PC-9 (cell line): ENCODE measurements at regions not wholly inside any gene's neighbourhood (a gene's known extent, or its start where the extent isn't known, plus 50 kb on each side); places are given as distances from the start of the nearest gene placed in this dataset.

Experiments used
- BruUV-seq: library from RNA; stranded (reverse); fragments of 400-500 nt; replicated peaks from 2 replicates; lab custom pipeline; 2021; lab: Mats Ljungman, UMichigan
- CTCF ChIA-PET: fragments of 300-600 bp; sonication (Branson Sonifier 250); formaldehyde crosslinking; loops from one replicate; lab custom pipeline; 2022; ENCODE audit warnings: antibody characterized with exemption; lab: Charles Lee
- POLR2A ChIA-PET: fragments of 300-600 bp; sonication (Branson Sonifier 250); formaldehyde crosslinking; loops from one replicate; lab custom pipeline; 2022; ENCODE audit warnings: antibody characterized with exemption; ENCODE audit not compliant: unreplicated experiment; lab: Charles Lee
- DNase-seq, 2 experiments: peaks; one replicate each; pipeline versions ENCODE4 v3.0.0 to v3.0.0-alpha.2; 2015 to 2022; ENCODE audit warnings: mixed read lengths in 1 of 2
- H2AFZ ChIP-seq: fragments of 200-600 bp; sonication (generic); 2 replicates; pipeline ENCODE4 v1.8.1; 2017; ENCODE audit warnings: antibody characterized with exemption
- H3F3A ChIP-seq: fragments of 200-600 bp; sonication (generic); 2 replicates; pipeline ENCODE4 v1.8.1; 2017; ENCODE audit warnings: antibody characterized with exemption, mild to moderate bottlenecking, low read depth; ENCODE audit not compliant: insufficient read depth
- H3K27ac ChIP-seq: fragments of 200-600 bp; sonication (generic); 2 replicates; pipeline ENCODE4 v1.6.1; 2016; ENCODE audit warnings: mixed run types
- H3K27me3 ChIP-seq: fragments of 200-600 bp; sonication (generic); 2 replicates; pipeline ENCODE4 v1.6.1; 2016; ENCODE audit warnings: low read depth, mixed run types; ENCODE audit not compliant: insufficient read depth
- H3K36me3 ChIP-seq: fragments of 200-600 bp; sonication (generic); 2 replicates; pipeline ENCODE4 v1.6.1; 2016; ENCODE audit warnings: low read depth, mixed run types
- H3K4me1 ChIP-seq: fragments of 200-600 bp; sonication (generic); replicated peaks from 2 replicates; pipeline ENCODE4 v1.6.1; 2016; ENCODE audit warnings: mixed run types; ENCODE audit not compliant: insufficient read depth
- H3K4me2 ChIP-seq: fragments of 200-600 bp; sonication (generic); 2 replicates; pipeline ENCODE4 v1.6.1; 2017; ENCODE audit warnings: mixed run types
- H3K4me3 ChIP-seq: fragments of 200-600 bp; sonication (generic); 2 replicates; pipeline ENCODE4 v1.6.1; 2016; ENCODE audit warnings: mixed run types
- H3K79me2 ChIP-seq: fragments of 200-600 bp; sonication (generic); 2 replicates; pipeline ENCODE4 v1.6.1; 2017; ENCODE audit warnings: low read depth, mixed run types
- H3K9me2 ChIP-seq: fragments of 200-600 bp; sonication (generic); 2 replicates; pipeline ENCODE4 v1.8.1; 2017; ENCODE audit warnings: mild to moderate bottlenecking; ENCODE audit not compliant: insufficient read depth
- H3K9me3 ChIP-seq: fragments of 200-600 bp; sonication (generic); 2 replicates; pipeline ENCODE4 v1.8.1; 2016; ENCODE audit warnings: low read depth; ENCODE audit not compliant: insufficient read depth
- H4K20me1 ChIP-seq: fragments of 200-600 bp; sonication (generic); 2 replicates; pipeline ENCODE4 v1.8.1; 2017; ENCODE audit not compliant: insufficient read depth
- EZH2 ChIP-seq: fragments of 200-600 bp; sonication (generic); IDR thresholded peaks from 2 replicates; pipeline ENCODE4 v1.8.0; 2017; ENCODE audit warnings: antibody characterized with exemption, low read depth
- intact Hi-C: fragments of 100-400 bp; cut with micrococcal nuclease; formaldehyde crosslinking; loops from one replicate; pipeline ENCODE4 v1.10.0; 2022; ENCODE audit not compliant: unreplicated experiment
- TF ChIP-seq, protein P1 (sequence below): fragments of 200-600 bp; sonication (generic); conservative IDR thresholded peaks from 2 replicates; pipeline ENCODE4 v1.6.1; 2017; ENCODE audit warnings: mixed run types, antibody characterized with exemption, mild to moderate bottlenecking, moderate library complexity

DNA sequence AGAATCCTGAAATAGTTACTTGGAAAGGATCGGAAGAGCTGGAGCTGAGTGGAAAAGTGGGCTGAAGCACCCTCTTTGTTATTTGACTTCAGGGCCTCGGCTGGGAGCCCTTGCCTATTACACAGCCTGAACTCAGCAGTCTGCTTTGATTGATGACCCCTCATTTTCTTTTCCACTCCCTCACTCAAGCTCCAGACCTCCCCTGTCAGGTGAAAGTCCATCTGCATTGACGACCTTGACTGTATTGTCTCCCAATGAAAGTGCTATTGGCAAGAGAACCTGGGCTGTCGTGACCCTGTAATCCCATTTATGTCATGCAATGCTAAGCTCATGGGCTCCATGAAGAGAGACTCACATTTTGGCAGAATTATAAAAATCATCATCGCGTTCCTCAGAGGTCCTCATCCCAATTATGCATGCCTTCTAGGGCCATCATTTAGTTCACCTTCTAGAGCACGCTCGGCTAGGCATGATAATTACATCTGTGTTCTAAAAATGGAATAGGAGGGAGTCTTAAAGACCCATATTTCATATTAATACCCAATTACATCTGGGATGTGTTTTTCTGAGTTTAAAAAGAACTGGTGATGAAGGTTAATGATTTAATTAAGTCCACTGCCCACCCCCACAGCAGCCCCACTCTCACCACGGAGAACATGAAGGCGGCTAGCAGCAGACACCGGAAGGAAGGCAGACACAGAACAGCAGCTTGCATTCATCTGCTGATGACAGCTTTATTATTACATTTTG lies 472.5 kb downstream of the PID1 start:
- Histone ChIP-seq H3K9me3 (no peaks in the 10 kb centered on the region), H3K4me3 (no peak overlapping the region), H4K20me1 (no peaks in the 10 kb centered on the region), H3K4me1 (no peaks in the 10 kb centered on the region), H3K79me2 (no peaks in the 10 kb centered on the region), H3K27ac (no peak overlapping the region), H3K27me3 (no peaks in the 10 kb centered on the region), H3K36me3 (no peaks in the 10 kb centered on the region), H2AFZ (no peak overlapping the region), H3K4me2 (no peak overlapping the region), H3K9me2 (no peaks in the 10 kb centered on the region), H3F3A (no peaks in the 10 kb centered on the region)
- CTCF ChIA-PET, result no interaction called here
- TF ChIP-seq, protein P1, sequence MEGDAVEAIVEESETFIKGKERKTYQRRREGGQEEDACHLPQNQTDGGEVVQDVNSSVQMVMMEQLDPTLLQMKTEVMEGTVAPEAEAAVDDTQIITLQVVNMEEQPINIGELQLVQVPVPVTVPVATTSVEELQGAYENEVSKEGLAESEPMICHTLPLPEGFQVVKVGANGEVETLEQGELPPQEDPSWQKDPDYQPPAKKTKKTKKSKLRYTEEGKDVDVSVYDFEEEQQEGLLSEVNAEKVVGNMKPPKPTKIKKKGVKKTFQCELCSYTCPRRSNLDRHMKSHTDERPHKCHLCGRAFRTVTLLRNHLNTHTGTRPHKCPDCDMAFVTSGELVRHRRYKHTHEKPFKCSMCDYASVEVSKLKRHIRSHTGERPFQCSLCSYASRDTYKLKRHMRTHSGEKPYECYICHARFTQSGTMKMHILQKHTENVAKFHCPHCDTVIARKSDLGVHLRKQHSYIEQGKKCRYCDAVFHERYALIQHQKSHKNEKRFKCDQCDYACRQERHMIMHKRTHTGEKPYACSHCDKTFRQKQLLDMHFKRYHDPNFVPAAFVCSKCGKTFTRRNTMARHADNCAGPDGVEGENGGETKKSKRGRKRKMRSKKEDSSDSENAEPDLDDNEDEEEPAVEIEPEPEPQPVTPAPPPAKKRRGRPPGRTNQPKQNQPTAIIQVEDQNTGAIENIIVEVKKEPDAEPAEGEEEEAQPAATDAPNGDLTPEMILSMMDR, result no peak
- no peak for TF ChIP-seq EZH2
- intact Hi-C loops, result no loop called here
- no peak for DNase-seq
- POLR2A ChIA-PET, result no interaction called here
- BruUV-seq, result no TSS peak

DNA sequence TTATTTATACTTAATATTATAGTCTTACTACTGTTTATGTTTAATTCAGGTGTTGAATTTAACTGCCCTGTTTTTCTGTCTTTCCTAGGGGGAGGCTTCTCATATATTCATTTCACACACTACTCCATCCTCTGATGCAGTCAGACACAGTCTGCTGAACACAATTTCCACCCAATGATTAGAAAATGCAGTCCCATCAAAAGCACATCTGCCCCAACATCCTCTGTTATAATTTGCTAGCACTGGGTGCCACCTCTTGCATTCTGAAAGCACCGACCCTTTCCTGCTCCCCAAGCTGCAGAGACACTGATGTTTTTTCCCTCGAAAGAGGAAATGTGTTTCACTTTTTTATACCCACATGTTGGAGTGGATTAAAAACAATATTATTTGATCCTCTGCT lies 474.7 kb downstream of the PID1 start:
- BruUV-seq, result no TSS peak
- Histone ChIP-seq H3K4me1 (no peaks in the 10 kb centered on the region), H3K4me3 (no peak overlapping the region), H2AFZ (no peak overlapping the region), H3K27ac (no peak overlapping the region), H3K36me3 (no peaks in the 10 kb centered on the region), H3F3A (no peaks in the 10 kb centered on the region), H3K27me3 (no peaks in the 10 kb centered on the region), H4K20me1 (no peaks in the 10 kb centered on the region), H3K79me2 (no peaks in the 10 kb centered on the region), H3K9me3 (no peaks in the 10 kb centered on the region), H3K9me2 (no peaks in the 10 kb centered on the region), H3K4me2 (no peak overlapping the region)
- CTCF ChIA-PET, result no interaction called here
- DNase-seq, result no peak
- TF ChIP-seq EZH2, result no peak
- TF ChIP-seq, protein P1, result no peak
- intact Hi-C loops, result no loop called here
- POLR2A ChIA-PET, result no interaction called here

DNA sequence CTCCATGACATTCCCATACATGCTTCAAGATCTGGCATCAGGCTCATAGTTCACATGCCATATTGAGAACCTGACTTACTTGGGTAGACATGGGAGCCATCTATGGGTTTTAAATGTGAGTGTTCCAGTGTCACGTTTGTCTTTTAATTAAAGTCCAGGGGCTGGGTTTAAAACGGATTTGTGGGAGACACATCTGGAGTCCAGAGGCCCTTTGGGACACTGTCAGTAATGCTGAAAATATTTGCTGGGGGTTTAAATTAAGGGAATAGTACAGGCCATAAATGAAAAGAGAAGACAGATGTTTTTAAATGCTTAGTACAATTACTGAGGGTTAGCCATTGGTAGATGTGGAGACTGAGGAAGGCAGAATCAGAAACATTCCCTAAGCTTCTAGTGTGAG lies 478.0 kb downstream of the PID1 start:
- DNase-seq, result no peak
- no peak overlapping the region for H2AFZ ChIP-seq
- H3F3A ChIP-seq, result no peaks in the 10 kb centered on the region
- no peak for TF ChIP-seq EZH2
- TF ChIP-seq, protein P1, result no peak
- H3K9me3 ChIP-seq, result no peaks in the 10 kb centered on the region
- H3K4me2 ChIP-seq, result no peak overlapping the region
- ChIA-PET CTCF (no interaction called here), POLR2A (no interaction called here)
- H3K36me3 ChIP-seq, result no peaks in the 10 kb centered on the region
- H3K4me3 ChIP-seq, result no peak overlapping the region
- H3K79me2 ChIP-seq, result no peaks in the 10 kb centered on the region
- no peaks in the 10 kb centered on the region for H4K20me1 ChIP-seq
- intact Hi-C loops, result no loop called here
- H3K9me2 ChIP-seq, result no peaks in the 10 kb centered on the region
- no TSS peak for BruUV-seq
- H3K27me3 ChIP-seq, result no peaks in the 10 kb centered on the region
- no peaks in the 10 kb centered on the region for H3K4me1 ChIP-seq
- no peak overlapping the region for H3K27ac ChIP-seq
